Stimulated activated effector memory CD8-positive, alpha-beta T cell treated with anti-CD3 and anti-CD28 coated beads, Interleukin-12 subunit alpha, Interleukin-12 subunit beta, amount 100 ng/mL, for 72 hours (primary cell): ENCODE measurements at regions not wholly inside any gene's neighbourhood (a gene's known extent, or its start where the extent isn't known, plus 50 kb on each side); places are given as distances from the start of the nearest gene placed in this dataset.
A peak's percentile ranks its signal among the peaks of the same experiment; 100 is the strongest.
"Not testable (repeated sequence)": the region's sequence is repeated elsewhere in the genome, so short reads cannot be mapped to it uniquely, and the experiment has no call there.

Experiments
- ATAC-seq: fragments of 150-1000 bp; cut with Tn5 transposase; 2 replicates; pipeline ENCODE4 v1.10.0; 2021
- DNase-seq, 2 donors: peaks; one replicate each; pipeline ENCODE4 v3.0.0; 2021 to 2022; ENCODE audit warnings: low spot score in 2 of 2
- H3K27ac Mint-ChIP-seq: one replicate; pipeline ENCODE4 v1.8.0; 2022; ENCODE audit warnings: mild to moderate bottlenecking, mixed read lengths
- H3K36me3 Mint-ChIP-seq: one replicate; pipeline ENCODE4 v1.8.0; 2022; ENCODE audit warnings: mild to moderate bottlenecking, mixed read lengths
- H3K4me1 Mint-ChIP-seq: one replicate; pipeline ENCODE4 v1.8.0; 2022; ENCODE audit warnings: mixed read lengths
- H3K4me3 Mint-ChIP-seq: one replicate; pipeline ENCODE4 v1.8.0; 2022; ENCODE audit warnings: mild to moderate bottlenecking, mixed read lengths
- H3K9me3 Mint-ChIP-seq: one replicate; pipeline ENCODE4 v1.8.0; 2022; ENCODE audit warnings: mixed read lengths

DNA sequence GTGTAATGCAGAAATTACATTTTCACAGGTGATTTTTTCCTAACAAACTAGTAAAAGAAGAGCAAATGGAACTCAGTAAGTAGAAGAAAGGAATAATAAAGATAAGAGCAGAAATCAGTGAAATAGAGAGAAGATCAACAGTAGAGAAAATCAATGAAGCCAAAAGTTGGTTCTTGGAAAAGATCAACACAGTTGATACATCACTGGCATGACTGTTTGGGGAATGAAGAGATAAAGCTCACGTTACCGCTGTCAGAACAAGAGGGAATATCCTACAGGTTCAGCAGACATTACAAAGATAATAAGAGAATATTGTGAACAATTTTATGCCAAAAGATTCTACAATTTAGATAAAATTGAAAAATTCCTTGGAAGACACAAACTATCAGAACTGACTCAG lies 146.4 kb downstream of the ACTR3B start:
- Mint-ChIP-seq H3K36me3 (no peaks in the 10 kb centered on the region), H3K9me3 (no peaks in the 10 kb centered on the region), H3K4me3 (no peak overlapping the region), H3K4me1 (no peaks in the 10 kb centered on the region), H3K27ac (no peak overlapping the region)
- ATAC-seq (no peak), DNase-seq (no peak)

DNA sequence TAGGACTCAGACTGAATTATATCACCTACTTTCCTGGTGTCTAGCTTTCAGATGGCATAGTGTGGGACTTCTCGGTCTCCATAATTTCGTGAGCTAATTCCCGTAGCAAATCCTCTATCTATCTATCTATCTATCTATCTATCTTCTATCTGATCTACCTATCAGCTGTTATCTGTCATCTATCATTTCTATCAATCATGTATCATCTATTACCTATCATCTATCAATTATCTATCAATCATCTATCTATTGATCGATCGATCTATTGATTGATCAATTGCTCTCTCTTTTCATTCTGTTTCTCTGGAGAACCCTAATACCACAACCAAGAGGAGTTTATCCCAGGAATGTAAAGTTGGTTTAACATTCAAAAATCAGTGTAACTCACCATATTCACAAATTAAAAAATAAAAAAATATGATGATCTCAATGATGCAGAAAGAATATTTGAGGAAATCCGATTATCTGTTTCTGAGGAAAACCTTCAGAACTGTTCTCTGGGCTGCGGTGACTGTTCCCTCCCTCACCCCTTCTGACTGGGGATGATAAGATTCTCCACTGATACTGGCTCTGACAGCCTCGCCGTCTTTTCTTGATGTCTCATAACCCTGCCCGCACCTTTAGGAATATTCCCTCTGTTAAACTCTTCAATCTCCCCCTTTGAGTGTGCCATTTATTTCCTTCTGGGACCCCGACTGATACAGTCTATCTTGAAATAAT lies 147.7 kb downstream of the ACTR3B start:
- no peaks in the 10 kb centered on the region for H3K9me3 Mint-ChIP-seq
- no peaks in the 10 kb centered on the region for H3K4me1 Mint-ChIP-seq
- no peak overlapping the region for H3K4me3 Mint-ChIP-seq
- H3K27ac Mint-ChIP-seq, result no peak overlapping the region
- ATAC-seq, result no peak
- DNase-seq, result no peak
- no peaks in the 10 kb centered on the region for H3K36me3 Mint-ChIP-seq

DNA sequence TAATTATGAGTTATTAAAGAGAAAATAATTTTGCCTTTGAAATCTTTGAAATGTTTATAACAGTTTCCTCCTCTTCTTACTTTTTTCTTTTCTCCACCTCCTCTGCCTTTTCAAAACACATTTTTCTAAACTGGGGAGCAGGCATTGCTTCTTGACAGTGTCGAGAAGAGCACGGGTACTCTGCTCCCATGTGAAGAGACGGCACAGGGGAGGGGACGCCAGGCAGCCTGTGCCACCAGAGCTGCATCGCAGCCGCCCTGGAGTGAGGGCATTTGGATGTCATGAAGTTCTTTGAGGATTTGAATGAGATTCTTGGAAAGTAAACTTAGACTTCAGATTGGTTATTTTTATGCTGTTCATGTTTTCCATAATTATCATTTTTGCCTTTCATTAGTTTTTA lies 149.7 kb downstream of the ACTR3B start:
- H3K36me3 Mint-ChIP-seq, result no peaks in the 10 kb centered on the region
- no peak overlapping the region for H3K4me3 Mint-ChIP-seq
- H3K27ac Mint-ChIP-seq, result no peak overlapping the region
- ATAC-seq (no peak), DNase-seq (no peak)
- H3K9me3 Mint-ChIP-seq, result no peaks in the 10 kb centered on the region
- no peaks in the 10 kb centered on the region for H3K4me1 Mint-ChIP-seq

DNA sequence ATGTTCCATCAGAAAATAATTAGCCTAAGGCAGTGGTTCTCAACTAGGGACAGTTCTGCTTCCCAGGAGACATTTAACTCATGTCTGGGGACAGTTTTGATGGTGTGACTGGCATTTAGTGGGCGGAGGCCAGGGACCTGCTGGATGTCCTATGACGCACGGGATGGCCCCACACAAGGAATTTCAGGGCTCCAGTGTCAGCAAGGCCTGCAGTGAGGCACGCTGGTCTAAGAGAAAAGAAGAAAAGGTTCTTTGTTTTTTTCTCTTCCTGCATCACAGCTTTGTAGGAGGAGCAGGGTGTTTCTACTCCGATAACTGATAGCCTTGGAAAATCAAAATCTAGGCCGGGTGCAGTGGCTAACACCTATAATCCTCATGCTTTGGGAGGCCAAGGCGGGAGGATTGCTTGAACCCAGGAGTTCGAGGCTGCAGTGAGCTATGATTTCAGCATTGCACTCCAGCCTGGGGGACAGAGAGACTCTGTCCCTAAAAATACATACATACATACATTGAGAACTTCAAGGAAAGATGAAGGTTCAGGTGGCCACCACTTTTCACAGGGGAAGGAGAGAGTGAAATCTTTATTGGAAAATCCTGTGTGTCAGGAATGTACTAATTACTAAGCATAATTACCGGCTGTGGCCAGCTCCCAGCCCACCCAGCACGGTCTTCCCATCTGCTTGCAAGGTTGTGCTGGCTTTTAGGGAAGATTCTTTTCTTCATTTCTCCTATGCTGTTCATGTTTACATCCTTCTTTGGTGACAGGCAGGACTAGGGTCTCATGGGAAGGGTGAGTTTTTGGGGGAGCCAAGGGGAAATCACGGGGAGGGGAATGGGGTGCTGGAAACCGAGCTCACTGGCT lies 150.4 kb downstream of the ACTR3B start:
- Mint-ChIP-seq H3K36me3 (no peaks in the 10 kb centered on the region), H3K27ac (no peak overlapping the region), H3K9me3 (no peaks in the 10 kb centered on the region), H3K4me1 (no peaks in the 10 kb centered on the region), H3K4me3 (no peak overlapping the region)
- ATAC-seq (no peak), DNase-seq (no peak)

DNA sequence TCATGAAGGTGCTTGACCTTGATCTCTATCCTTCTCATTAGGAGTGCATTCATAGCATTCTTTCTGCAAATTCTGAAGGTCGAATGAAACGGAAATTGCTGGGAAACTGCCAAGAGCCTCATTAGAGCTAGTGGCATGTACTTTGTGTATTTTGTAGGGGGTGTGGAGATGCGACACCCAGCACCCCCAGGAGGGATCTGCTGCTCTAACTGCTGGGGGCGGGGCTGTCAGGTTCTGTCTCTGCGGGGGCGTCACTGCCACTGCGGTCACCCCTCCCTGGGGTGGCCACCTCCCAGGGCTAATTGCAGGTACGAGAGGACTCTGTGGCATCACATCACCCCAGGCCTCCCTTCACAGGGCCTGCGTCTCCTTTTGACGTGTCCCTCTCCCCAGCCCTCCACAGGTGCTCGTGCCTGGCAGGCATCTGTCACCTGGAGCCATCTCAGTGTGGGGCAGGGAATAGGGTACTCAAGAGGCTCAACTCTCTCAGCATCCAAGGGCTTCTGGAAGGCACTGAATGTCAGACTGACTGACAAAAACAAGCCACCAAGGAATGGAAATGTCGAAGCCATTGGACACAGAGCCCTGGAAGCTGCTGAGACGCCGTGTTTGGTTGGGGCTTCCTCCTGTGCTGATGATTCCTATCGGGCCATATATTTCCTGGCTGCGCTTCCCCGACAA lies 151.1 kb downstream of the ACTR3B start:
- ATAC-seq (no peak), DNase-seq (no peak)
- no peaks in the 10 kb centered on the region for H3K36me3 Mint-ChIP-seq
- no peak overlapping the region for H3K4me3 Mint-ChIP-seq
- no peaks in the 10 kb centered on the region for H3K9me3 Mint-ChIP-seq
- H3K27ac Mint-ChIP-seq, result no peak overlapping the region
- no peaks in the 10 kb centered on the region for H3K4me1 Mint-ChIP-seq

DNA sequence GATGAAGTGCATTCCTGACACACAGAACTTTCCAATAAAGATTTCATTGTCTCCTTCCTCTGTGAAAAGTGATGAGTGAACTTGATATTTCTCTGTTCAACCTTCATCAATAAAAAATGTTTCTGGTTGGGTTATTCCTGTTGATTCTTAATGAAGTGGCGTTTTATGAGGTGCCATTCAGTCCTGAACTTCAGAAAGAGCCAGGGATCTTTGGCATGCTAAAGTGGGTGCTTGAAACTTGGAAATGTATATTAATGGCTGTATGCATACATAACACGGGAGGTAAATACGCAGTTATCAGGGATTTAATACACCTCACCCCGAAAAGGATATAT lies 151.6 kb downstream of the ACTR3B start:
- Mint-ChIP-seq H3K4me1 (no peaks in the 10 kb centered on the region), H3K9me3 (no peaks in the 10 kb centered on the region), H3K4me3 (no peak overlapping the region), H3K27ac (no peak overlapping the region), H3K36me3 (no peaks in the 10 kb centered on the region)
- DNase-seq (no peak), ATAC-seq (no peak)

DNA sequence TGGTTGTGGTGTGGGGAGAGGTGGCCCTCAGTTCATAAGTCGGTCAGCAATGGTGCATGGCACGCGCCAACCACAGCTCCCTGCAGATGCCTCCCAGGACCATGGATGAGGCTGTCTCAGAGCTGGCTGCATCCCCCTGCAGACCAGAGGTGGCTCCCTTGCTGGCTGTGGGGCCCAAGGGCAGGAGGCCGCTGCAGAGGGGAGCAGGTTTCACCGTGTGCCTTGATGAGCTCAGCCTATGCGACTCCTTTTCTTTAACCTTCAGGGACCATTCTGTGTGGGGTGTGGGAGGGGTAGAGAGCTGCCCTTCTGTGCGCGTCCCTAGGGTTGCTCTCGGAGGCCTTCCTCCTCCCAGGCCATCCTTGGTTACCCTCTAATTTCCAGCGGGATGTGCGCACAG lies 152.4 kb downstream of the ACTR3B start:
- Mint-ChIP-seq H3K27ac (no peak overlapping the region), H3K36me3 (no peaks in the 10 kb centered on the region), H3K4me1 (no peaks in the 10 kb centered on the region), H3K9me3 (no peaks in the 10 kb centered on the region), H3K4me3 (no peak overlapping the region)
- peak; percentile 24 for ATAC-seq
- DNase-seq, result no peak

DNA sequence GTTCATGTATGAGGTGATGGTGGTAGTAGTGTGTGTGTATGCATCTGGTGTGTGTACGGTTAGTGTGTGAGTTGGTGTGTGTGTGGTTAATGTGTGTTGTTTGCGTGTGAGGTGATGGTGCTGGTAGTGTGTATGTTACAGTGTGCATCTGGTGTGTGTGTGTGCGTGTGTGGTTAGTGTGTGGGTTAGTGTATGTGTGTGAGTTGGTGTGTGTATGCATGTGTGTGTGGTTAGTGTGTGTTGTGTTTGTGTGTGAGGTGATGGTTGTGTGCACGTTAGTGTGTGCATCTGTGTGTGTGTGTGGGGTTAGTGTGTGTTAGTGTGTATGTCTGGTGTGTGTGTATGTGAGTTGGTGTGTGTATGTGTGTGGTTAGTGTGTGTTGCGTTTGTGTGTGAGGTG lies 153.0 kb downstream of the ACTR3B start:
- no peak overlapping the region for H3K4me3 Mint-ChIP-seq

DNA sequence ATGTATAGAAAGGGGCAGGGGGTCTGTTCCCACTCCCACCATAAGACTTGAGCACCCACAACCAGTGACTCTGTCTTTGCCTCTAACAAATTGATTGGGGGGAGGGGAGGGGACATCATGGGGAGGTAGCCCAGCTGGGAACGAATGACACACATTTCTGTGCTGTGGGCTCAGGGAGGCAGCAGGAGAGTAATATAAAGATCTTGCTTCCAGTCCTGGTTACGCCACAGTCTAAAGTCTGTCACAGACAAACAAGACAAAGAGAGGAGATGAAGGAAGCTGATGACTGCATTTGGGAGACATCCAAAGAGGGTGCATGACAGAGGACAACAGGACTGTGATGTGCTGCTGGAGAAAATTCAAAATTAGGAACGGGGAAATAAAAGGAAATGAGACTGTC lies 153.9 kb downstream of the ACTR3B start:
- H3K4me1 Mint-ChIP-seq, result no peaks in the 10 kb centered on the region
- no peaks in the 10 kb centered on the region for H3K9me3 Mint-ChIP-seq
- no peak for ATAC-seq
- DNase-seq, result no peak
- no peak overlapping the region for H3K4me3 Mint-ChIP-seq
- no peak overlapping the region for H3K27ac Mint-ChIP-seq
- H3K36me3 Mint-ChIP-seq, result no peaks in the 10 kb centered on the region

More for the DNA sequence above, 153.0 kb downstream of the ACTR3B start:
- Mint-ChIP-seq H3K27ac (no peak overlapping the region), H3K36me3 (no peaks in the 10 kb centered on the region), H3K4me1 (no peaks in the 10 kb centered on the region), H3K9me3 (no peaks in the 10 kb centered on the region)
- ATAC-seq (no peak), DNase-seq (no peak)

DNA sequence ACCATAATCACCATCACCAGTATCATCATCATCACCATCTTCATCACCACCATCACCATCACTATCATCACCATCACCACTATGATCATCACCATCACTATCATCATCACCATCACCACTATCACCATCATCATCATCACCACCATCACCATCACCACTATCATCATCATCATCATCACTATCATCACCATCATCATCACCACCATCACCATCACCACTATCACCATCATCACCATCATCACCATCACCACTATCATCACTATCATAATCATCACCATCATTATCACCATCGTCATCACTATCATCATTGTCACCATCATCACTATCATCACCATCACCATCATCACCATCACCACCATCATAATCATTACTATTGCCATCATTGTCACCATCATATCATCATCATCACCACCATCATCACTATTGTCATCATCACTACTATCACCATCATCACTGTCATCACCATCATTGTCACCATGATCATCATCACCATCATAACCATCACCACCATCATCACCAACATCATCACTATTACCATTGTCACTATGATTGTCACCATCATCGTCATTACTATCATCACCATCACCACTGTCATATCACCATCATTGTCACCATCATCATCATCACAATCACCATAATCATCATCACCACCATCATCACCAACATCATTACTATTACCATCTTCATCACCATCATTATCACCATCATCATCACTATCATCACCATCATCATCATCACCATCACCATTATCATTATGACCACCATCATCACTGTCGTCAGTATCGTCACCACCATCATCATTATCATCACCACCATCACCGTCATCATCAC lies 154.7 kb downstream of the ACTR3B start:
- DNase-seq (no peak), ATAC-seq (no peak)
- no peak overlapping the region for H3K27ac Mint-ChIP-seq
- no peaks in the 10 kb centered on the region for H3K9me3 Mint-ChIP-seq
- no peaks in the 10 kb centered on the region for H3K36me3 Mint-ChIP-seq
- no peaks in the 10 kb centered on the region for H3K4me1 Mint-ChIP-seq
- H3K4me3 Mint-ChIP-seq, result no peak overlapping the region

DNA sequence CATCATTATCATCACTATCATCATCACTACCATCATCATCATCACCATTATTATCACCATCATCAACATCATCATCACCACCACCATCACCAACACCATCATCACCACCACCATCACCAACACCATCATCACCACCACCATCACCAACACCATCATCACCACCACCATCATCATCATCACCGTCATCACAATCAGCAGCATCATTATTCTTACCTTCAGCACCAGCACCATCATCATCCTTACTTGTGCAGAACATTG lies 155.2 kb downstream of the ACTR3B start:
- not testable (repeated sequence) for H3K4me1 Mint-ChIP-seq

DNA sequence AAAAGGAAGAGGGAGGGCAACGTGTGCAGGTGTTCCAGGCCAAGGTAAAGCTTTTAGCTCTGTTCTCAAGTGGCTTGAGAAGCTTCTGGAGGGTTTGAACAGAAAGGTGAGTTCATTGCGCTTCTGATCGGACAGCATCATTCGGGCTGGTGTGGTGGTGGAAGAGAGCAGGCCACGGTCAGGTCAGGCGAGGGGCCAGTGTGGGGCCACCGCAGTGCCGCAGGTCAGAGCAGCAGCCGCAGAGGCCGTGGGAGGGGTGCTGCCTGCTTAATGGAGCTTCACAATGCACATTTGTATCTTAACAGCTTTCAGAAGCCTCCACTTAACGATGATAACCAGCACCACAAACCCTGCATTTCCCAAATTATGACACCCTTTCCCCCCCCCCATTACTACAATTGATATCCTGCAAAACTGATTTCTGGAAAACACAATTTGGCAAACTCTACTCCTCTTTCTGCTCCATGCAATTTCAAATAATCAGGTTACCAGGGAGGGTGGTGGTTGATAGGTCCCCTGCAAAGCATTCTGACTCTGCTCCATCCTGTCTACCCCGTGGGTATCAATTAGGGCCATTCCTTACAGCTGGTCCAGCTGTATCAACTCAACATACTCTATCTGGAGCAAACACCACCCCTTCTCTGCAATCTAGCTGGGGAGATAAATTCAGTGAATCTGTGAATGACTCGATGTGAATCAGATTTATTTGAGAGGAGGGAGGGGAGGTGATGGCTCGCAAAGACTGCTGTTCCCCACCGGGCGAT lies 162.9 kb downstream of the ACTR3B start:
- H3K9me3 Mint-ChIP-seq, result peaks cover 5% of the 10 kb centered on the region
- H3K4me1 Mint-ChIP-seq, result no peaks in the 10 kb centered on the region
- ATAC-seq, result no peak
- H3K27ac Mint-ChIP-seq, result no peak overlapping the region
- no peaks in the 10 kb centered on the region for H3K36me3 Mint-ChIP-seq
- DNase-seq, result no peak
- no peak overlapping the region for H3K4me3 Mint-ChIP-seq

More for the DNA sequence above, 155.2 kb downstream of the ACTR3B start:
- not testable (repeated sequence) for DNase-seq, H3K4me3 Mint-ChIP-seq, H3K9me3 Mint-ChIP-seq, ATAC-seq, H3K36me3 Mint-ChIP-seq, H3K27ac Mint-ChIP-seq

DNA sequence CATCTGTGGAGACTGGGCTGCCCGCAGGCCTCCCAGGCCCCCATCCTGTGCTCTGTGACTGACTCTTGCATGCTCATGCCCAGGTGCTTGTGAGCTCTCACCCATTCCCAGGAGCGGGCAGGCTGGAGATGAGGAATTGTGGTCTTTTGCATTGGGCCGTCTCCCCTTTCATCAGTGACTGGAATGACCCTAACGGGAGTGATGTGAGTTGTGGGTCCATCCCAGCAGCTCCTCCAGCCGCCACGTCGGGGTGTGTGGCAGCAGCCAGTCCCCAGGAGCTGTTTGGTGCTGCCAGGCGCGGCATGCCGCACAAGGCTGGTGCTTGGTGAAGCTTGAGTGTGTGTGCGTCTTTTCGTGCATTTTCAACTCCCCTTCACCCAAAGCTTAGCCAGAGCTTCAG lies 164.2 kb downstream of the ACTR3B start:
- Mint-ChIP-seq H3K9me3 (peaks cover 5% of the 10 kb centered on the region), H3K4me1 (no peaks in the 10 kb centered on the region), H3K36me3 (no peaks in the 10 kb centered on the region), H3K4me3 (no peak overlapping the region), H3K27ac (no peak overlapping the region)
- no peak for ATAC-seq
- no peak for DNase-seq

DNA sequence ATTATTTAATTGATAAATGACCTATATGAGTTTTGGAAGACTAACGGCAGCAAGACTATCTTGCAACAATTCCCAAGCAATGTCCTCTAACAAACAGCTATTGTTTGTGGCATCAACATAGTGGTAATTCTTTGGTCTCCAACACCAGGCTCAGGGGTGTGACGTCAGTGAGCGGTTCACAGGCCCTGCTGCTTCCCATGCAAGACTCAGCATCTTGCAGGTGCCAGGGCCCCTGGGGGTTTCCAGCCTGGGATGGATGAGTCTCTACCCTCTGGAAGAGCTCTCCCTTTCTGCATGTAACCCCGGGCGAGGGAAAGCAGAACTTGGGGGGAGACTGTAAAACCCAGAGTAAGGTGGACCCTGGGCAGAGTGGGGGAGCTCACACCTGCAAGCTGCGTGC lies 164.7 kb downstream of the ACTR3B start:
- H3K36me3 Mint-ChIP-seq, result no peaks in the 10 kb centered on the region
- H3K4me1 Mint-ChIP-seq, result no peaks in the 10 kb centered on the region
- no peak overlapping the region for H3K4me3 Mint-ChIP-seq
- peaks cover 5% of the 10 kb centered on the region for H3K9me3 Mint-ChIP-seq
- H3K27ac Mint-ChIP-seq, result no peak overlapping the region
- DNase-seq (no peak), ATAC-seq (no peak)
